ENCODE measurements at regions not wholly inside any gene's neighbourhood (a gene's known extent, or its start where the extent isn't known, plus 50 kb on each side); places are given as distances from the start of the nearest gene placed in this dataset.

DNA sequence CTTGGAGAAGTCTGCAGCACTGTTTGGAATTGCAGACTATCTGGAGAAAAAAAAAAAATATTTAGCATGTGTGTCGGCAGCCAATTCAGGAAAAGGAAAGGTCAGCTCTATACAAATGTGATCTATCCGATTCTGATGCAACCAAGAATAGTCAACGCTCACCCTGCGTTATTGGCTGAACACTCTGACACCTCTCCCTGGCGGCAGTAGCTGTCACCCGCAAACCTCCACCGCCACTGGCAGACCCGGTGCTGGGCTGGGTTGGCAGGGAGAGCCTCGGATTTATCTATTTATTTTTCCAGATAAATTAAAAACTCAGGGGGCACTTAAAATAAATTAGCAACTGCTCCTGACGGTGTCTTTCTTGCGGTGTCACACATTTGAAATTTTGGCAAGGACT, 409.7 kb downstream of the VRK1 start:
- intact Hi-C loops (cut with micrococcal nuclease), result no loop called here
- Mint-ChIP-seq H3K4me1 (no peaks in the 10 kb centered on the region), H3K9me3 (peaks cover 10% of the 10 kb centered on the region), H3K4me3 (no peak overlapping the region), H3K27me3 (peaks cover 15% of the 10 kb centered on the region), H3K27ac (no peak overlapping the region), H3K36me3 (ENCODE audit: low read depth) (no peaks in the 10 kb centered on the region)
- no peak for DNase-seq

DNA sequence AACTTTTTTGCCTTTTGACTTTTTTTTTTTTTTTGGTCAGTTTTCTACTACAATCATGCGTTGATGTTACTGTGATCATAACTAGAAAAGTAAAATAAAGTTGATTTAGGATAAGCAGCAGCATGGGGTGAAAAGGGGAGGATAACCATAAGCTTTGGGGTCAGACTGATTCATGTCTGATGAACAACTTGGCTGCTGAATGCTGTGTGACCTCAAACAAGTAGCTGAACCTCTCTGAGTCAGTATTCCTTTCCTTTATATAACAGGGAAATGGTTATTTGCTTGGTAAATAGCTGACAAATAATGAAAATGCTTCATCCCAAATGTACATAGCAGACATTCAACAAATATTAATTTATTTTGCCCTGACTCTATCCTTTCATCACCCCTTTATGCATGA, 413.0 kb downstream of the VRK1 start:
- H3K36me3 Mint-ChIP-seq (ENCODE audit: low read depth), result no peaks in the 10 kb centered on the region
- intact Hi-C loops (cut with micrococcal nuclease), result no loop called here
- H3K4me1 Mint-ChIP-seq, result no peaks in the 10 kb centered on the region
- DNase-seq, result no peak
- no peak overlapping the region for H3K27ac Mint-ChIP-seq
- H3K9me3 Mint-ChIP-seq, result no peaks in the 10 kb centered on the region
- no peak overlapping the region for H3K4me3 Mint-ChIP-seq
- peaks cover 18% of the 10 kb centered on the region for H3K27me3 Mint-ChIP-seq

DNA sequence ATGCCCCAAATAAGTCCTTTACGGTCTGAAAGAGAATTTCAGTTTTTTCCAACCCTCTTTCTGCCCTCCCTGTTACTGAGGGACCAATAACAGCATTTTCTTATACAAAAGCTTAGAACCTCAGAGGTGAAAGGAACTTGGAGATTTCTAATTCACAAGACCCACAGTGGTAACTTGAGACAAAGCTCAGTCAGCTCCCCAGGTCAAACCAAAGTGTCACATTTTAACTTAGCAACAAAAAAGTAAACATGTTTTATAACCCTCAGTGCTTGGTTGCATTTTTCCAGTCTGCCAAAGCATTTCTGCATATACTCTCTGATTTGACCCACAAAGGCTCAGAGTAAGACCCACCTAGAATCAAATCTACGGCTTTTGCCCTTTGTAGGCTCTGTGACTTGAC, 415.2 kb downstream of the VRK1 start:
- Mint-ChIP-seq H3K4me3 (no peak overlapping the region), H3K36me3 (ENCODE audit: low read depth) (no peaks in the 10 kb centered on the region), H3K27me3 (peaks cover 26% of the 10 kb centered on the region), H3K27ac (no peak overlapping the region), H3K9me3 (no peaks in the 10 kb centered on the region), H3K4me1 (peaks cover 2% of the 10 kb centered on the region)
- intact Hi-C loops (cut with micrococcal nuclease), result no loop called here
- DNase-seq, result no peak

DNA sequence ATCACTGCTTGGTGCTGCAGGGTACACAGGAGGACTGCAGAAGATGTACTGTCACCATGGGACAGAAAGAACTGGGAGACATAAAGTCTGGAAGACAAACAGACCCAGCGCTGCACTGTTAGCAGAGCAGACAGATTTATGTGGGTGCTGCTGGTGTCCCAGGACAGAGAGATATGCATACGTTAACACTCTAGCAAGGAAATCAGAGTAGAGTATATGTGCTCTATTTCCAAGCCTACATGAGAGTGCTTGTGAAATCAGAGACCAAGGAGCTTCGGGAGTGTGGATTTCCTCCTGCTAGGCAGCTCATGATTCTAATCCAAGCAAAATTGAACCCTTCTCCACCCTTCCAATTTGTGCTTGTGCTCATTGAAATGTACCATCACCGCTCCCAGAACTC, 416.5 kb downstream of the VRK1 start:
- Mint-ChIP-seq H3K4me1 (peaks cover 3% of the 10 kb centered on the region), H3K27me3 (peaks cover 32% of the 10 kb centered on the region), H3K27ac (no peak overlapping the region), H3K36me3 (ENCODE audit: low read depth) (no peaks in the 10 kb centered on the region), H3K9me3 (no peaks in the 10 kb centered on the region), H3K4me3 (no peak overlapping the region)
- intact Hi-C loops (cut with micrococcal nuclease), result no loop called here
- no peak for DNase-seq

DNA sequence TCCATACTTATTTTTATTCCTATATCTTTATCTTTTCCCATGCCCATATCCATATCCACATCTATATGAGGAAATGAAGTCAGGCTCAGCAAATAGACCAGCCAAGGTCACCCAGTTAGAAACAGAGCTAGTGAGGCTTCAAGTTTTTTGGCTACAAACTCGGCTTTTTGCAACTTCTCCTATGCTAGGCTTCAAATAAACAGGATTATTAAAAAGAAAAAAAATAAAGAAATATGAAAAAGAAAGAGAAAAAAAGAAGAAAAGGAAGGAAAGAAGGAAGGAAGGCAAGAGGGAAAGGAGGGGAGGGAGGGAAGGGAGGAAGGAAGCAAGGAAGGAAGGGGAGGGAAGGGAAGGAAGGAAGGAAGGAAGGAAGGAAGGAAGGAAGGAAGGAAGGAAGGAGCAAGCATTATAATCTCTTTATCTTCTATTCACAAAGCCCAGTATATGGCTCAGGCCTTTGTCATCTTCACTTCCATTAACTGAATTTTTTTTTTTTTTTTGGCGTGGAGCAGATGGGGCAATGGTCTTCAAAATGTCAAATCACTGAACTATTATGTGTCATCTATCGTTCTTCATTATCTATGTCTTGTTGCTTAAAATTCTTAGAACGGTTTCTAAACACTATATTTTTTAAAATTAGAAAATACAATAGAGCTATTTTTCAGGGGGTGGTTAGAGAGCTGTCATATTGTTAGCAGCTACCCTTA, 418.2 kb downstream of the VRK1 start:
- H3K27ac Mint-ChIP-seq, result no peak overlapping the region
- H3K9me3 Mint-ChIP-seq, result no peaks in the 10 kb centered on the region
- H3K4me1 Mint-ChIP-seq, result peaks cover 15% of the 10 kb centered on the region
- intact Hi-C loops (cut with micrococcal nuclease), result no loop called here
- H3K36me3 Mint-ChIP-seq (ENCODE audit: low read depth), result no peaks in the 10 kb centered on the region
- H3K4me3 Mint-ChIP-seq, result no peak overlapping the region
- H3K27me3 Mint-ChIP-seq, result peaks cover 35% of the 10 kb centered on the region
- no peak for DNase-seq

DNA sequence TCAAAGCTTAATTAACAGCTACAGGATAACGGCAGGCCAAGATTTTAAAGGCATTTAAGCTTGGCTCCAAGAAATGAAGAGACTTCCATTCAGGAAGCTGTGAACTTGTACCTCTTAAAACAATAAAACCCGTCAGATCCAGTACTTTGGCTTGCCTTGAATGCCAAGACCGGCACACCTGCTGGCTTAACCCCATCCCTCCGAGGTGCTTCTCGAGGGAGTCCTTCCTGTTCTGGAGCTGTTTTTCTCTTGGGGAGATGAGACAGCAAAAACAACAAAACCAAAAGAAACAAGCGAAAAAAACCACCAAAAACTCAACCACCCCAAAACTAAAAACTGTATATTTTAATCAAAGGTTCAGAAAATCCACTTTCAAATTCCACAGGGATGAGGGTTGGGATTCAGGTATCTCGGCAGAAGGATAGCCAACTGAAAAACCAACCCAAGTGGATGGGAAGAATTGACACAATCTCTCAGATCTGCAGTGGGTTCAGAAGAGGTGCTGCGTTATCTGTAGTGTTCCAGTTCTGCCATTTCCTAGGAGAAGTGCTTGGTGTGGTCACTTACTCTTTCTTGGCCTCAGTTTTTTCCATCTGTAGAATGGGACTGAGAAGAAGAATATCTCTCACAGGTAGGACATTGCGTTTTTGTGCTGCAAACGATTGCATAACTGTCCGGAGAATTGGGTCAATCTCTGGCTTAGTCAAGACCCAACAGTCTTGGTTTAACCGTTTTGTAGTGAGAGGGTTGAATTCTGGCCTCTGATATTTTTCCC, 420.1 kb downstream of the VRK1 start:
- Mint-ChIP-seq H3K27me3 (peaks cover 46% of the 10 kb centered on the region), H3K4me3 (peak overlapping the region; percentile 23), H3K36me3 (ENCODE audit: low read depth) (no peaks in the 10 kb centered on the region), H3K9me3 (no peaks in the 10 kb centered on the region), H3K4me1 (peaks cover 15% of the 10 kb centered on the region), H3K27ac (no peak overlapping the region)
- intact Hi-C loops (cut with micrococcal nuclease), result no loop called here
- DNase-seq, result no peak

DNA sequence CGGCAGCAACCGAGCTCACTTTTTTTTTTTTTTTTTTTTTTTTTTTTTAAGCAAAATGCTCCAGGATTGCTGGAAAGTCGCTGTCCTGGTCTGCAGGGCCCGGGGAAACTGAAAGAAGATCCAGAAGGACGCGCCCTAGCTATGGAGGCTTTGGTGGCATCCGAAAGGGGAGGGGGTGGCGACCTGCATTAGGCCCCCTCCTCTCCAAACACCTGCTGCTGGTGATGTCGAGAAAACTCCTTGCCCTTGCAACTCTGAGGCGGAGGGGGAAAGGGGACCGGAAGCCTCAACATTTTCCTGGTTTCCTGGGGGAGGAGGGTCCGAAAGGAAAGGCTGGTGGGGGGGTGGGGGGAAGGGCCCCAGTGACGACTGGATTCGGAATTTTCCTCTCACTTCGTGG, 421.1 kb downstream of the VRK1 start:
- H3K27me3 Mint-ChIP-seq, result peaks cover 48% of the 10 kb centered on the region
- no peaks in the 10 kb centered on the region for H3K9me3 Mint-ChIP-seq
- peaks cover 15% of the 10 kb centered on the region for H3K4me1 Mint-ChIP-seq
- peak overlapping the region; percentile 86 for H3K4me3 Mint-ChIP-seq
- H3K36me3 Mint-ChIP-seq (ENCODE audit: low read depth), result no peaks in the 10 kb centered on the region
- no peak for DNase-seq
- H3K27ac Mint-ChIP-seq, result no peak overlapping the region
- intact Hi-C loops (cut with micrococcal nuclease), result no loop called here

DNA sequence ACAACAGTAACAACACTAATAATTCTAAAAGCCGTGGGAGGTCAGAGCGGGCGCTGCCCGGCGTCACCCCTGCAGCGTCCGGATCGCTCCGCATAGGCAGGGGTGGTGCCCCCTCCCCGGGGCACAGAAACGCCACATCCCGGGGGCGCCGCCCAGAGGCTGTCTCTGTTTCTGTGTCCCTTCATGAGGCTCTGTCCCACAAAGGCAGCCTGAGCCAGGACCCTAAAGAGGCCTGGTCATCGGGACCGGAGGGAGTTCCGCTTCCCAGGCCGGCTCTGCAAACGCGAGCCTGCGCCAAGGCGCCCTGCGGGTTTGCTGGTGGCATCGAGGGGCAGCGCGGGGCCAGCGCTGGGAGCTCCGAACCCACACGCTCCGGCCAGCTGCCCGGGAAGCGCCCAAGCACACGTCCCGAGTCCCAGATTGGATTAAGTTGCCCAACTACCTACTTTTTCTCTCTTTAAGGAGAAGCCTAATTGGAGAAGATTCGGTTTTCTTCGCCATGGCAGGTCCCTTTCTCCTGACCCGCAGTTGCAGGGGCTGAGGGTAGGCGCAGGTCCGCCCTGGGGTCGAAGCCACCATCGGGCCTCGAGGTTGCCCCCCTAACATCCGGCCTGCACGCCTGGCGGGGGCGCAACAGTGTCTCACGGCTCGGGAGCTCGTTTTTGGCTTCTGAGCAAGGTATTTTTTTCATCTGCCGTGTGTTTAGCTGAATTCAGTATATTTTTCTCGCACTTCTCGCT, 421.7 kb downstream of the VRK1 start:
- peak; percentile 68 for DNase-seq
- H3K36me3 Mint-ChIP-seq (ENCODE audit: low read depth), result no peaks in the 10 kb centered on the region
- intact Hi-C loops (cut with micrococcal nuclease), result no loop called here
- peaks cover 50% of the 10 kb centered on the region for H3K27me3 Mint-ChIP-seq
- H3K4me3 Mint-ChIP-seq, result peak overlapping the region; percentile 86
- peaks cover 15% of the 10 kb centered on the region for H3K4me1 Mint-ChIP-seq
- H3K27ac Mint-ChIP-seq, result no peak overlapping the region
- H3K9me3 Mint-ChIP-seq, result no peaks in the 10 kb centered on the region

DNA sequence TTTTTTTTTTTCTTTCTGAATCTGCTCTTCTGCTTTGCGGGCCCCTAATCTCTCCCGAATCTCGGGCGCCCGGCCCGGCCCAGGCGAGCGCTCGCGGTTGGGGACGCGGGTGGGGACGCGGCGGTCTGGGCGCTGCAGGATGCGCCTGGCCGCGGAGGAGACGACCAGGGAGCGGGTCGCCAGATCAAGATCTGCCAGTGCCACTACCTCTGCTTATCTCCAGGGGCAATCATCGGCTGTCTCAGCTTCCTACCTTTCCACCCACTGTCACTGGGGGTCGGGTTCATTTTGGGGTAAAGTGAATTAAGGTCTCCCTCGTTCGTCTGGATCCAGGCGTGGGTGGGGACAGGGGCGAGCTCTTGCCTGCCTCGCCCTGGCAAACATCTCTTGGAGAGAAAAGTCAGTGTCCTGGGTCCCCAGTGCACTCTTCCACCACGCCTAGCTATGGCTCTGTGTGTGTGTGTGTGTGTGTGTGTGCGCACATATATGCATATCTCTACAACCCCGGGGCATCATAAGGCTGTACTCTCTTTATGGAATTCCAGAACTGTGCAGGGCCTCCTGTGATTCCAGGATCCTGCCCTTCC, 422.3 kb downstream of the VRK1 start:
- Mint-ChIP-seq H3K9me3 (no peaks in the 10 kb centered on the region), H3K27me3 (peaks cover 49% of the 10 kb centered on the region), H3K27ac (no peak overlapping the region), H3K36me3 (ENCODE audit: low read depth) (no peaks in the 10 kb centered on the region), H3K4me3 (peak overlapping the region; percentile 86), H3K4me1 (peaks cover 15% of the 10 kb centered on the region)
- intact Hi-C loops (cut with micrococcal nuclease), result no loop called here
- peak; percentile 70 for DNase-seq

DNA sequence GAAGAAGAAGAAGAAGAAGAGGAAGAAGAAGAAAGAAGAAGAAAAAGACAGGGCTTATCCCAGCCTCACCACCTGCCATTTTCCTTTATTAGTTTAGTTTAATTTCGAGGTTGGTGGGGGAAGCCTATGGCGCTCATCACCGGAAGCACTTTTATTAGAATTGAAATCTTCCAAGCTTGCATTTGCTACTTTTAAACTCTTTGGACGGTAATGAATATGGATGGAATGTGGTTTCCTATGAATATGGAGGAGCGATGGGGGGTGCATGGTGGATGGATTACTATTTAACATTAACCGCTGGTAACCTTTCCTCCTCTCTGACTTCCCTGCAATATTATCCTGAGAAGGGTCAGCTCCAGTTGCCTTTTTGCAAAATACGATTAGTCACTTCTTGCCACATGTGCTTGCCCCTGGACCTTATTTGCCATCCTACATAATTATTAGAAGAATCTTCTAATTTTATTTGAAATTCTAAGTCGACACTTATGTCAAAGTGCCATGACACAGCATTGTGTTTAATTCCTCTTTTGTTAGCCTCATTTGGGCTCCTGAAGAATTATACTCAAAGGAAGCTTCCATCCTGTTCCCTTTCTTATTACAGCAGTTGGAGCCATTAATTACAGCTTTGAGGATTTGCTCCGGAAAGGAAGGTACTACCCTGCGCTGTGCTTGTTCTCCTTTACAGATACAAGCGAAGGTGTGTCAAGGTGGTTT, 424.5 kb downstream of the VRK1 start:
- H3K27ac Mint-ChIP-seq, result no peak overlapping the region
- no peak overlapping the region for H3K4me3 Mint-ChIP-seq
- peaks cover 51% of the 10 kb centered on the region for H3K27me3 Mint-ChIP-seq
- peaks cover 15% of the 10 kb centered on the region for H3K4me1 Mint-ChIP-seq
- DNase-seq, result no peak
- no peaks in the 10 kb centered on the region for H3K36me3 Mint-ChIP-seq (ENCODE audit: low read depth)
- no peaks in the 10 kb centered on the region for H3K9me3 Mint-ChIP-seq
- intact Hi-C loops (cut with micrococcal nuclease), result no loop called here

DNA sequence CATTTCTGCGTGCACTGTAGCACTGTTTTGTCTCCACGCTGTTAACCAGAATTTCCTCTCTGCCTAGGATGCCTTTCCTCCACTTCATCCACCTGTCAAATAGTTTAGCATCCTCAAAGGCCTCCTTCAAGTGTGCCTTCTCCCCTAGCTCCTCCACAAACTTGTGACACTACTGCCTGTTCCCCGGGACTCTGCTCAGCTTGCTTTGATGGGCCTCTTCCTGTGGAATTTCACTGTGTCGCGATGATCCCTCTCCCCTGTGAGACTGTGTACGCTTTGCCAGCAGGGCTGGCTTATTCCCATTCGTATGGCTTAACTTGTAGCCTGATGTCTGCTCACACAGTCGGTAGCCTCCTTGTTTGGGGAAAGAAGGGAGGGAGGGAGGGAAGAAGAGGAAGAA, 426.8 kb downstream of the VRK1 start:
- H3K4me1 Mint-ChIP-seq, result peaks cover 11% of the 10 kb centered on the region
- H3K9me3 Mint-ChIP-seq, result no peaks in the 10 kb centered on the region
- no peaks in the 10 kb centered on the region for H3K36me3 Mint-ChIP-seq (ENCODE audit: low read depth)
- H3K27ac Mint-ChIP-seq, result no peak overlapping the region
- intact Hi-C loops (cut with micrococcal nuclease), result no loop called here
- DNase-seq, result no peak
- peaks cover 39% of the 10 kb centered on the region for H3K27me3 Mint-ChIP-seq
- no peak overlapping the region for H3K4me3 Mint-ChIP-seq

DNA sequence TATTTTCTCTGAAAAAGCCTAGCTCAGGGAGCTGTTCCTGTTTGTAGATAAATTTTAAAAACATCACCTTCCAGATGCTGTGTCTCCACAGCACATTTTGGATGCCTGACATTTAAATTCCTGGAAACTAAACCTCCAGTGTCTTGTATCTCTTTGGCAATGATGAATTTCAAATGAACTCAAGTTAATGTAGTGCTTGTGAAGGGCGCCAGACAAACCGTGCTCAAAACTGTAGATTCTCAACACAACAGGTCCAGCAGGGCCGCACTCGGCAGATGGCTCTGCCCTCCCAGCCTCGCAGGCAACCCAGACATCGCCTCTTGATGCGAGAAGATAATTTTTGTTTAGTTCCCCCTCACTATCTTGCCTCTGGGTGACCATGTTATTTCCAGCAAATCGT, 432.9 kb downstream of the VRK1 start:
- no peak for DNase-seq
- no peak overlapping the region for H3K4me3 Mint-ChIP-seq
- H3K27ac Mint-ChIP-seq, result no peak overlapping the region
- no peaks in the 10 kb centered on the region for H3K4me1 Mint-ChIP-seq
- no peaks in the 10 kb centered on the region for H3K36me3 Mint-ChIP-seq (ENCODE audit: low read depth)
- peaks cover 12% of the 10 kb centered on the region for H3K27me3 Mint-ChIP-seq
- intact Hi-C loops (cut with micrococcal nuclease), result no loop called here
- H3K9me3 Mint-ChIP-seq, result no peaks in the 10 kb centered on the region

DNA sequence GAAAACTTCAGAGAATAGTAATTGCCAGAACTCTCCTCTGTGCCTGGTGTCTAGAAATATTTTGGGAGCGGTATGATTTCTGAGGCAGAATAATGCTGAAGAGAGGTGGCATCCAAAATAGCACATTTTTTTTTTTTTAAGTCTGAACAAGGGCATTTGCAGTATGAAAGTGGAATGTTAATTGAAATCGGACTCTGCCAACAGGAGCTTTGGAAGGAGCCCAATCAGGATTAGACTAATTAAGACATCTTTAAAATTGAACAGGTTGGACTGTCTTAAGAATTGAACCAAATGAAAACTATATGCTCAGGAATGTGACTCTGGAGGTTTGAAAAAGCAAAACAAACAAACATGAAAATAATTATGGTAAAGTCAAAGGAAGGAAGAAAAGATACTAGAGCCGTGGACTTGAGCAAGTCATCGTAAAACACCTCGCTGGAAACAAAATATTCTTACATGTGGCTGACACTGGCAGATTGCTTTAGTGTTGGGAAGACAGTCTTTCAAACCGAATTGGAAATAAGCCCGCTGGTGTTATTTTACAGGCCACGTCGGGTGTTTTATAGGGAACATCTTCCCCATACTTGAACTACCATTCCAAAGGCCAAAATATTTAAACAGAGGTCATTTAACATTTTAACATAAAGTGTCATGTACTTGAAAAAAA, 436.3 kb downstream of the VRK1 start:
- H3K9me3 Mint-ChIP-seq, result no peaks in the 10 kb centered on the region

More for the DNA sequence above, 436.3 kb downstream of the VRK1 start:
- no peaks in the 10 kb centered on the region for H3K36me3 Mint-ChIP-seq (ENCODE audit: low read depth)
- DNase-seq, result no peak
- H3K27me3 Mint-ChIP-seq, result peaks cover 23% of the 10 kb centered on the region
- intact Hi-C loops (cut with micrococcal nuclease), result no loop called here
- H3K4me1 Mint-ChIP-seq, result no peaks in the 10 kb centered on the region
- H3K4me3 Mint-ChIP-seq, result no peak overlapping the region
- no peak overlapping the region for H3K27ac Mint-ChIP-seq

Measured in activated CD4-positive, alpha-beta T cell treated with anti-CD3 and anti-CD28 coated beads, Interleukin-2, amount 10 ng/mL, durations not matched to agents 24 days and 14 days (primary cell).